ENCODE measurements at regions not wholly inside any gene's neighbourhood (a gene's known extent, or its start where the extent isn't known, plus 50 kb on each side); places are given as distances from the start of the nearest gene placed in this dataset.

GRCh38 chr2:80874374-80874773 lies 569.8 kb upstream of the LRRTM1 start:
- no peak for TF ChIP-seq CTCF (IDR thresholded peaks at IDR 0.05)
- no peak for TF ChIP-seq POLR2A (IDR thresholded peaks at IDR 0.05)
- TF ChIP-seq EP300 (IDR thresholded peaks at IDR 0.05) = no peak

Measured in ovary (tissue), 3 donors.